OCI-LY1 (cell line): ENCODE measurements at regions not wholly inside any gene's neighbourhood (a gene's known extent, or its start where the extent isn't known, plus 50 kb on each side); places are given as distances from the start of the nearest gene placed in this dataset.

Experiments
- H2AFZ ChIP-seq: fragments of 200-600 bp; sonication (generic), shearing (Covaris generic); 2 replicates; pipeline ENCODE4 v1.6.0; 2014; ENCODE audit warnings: antibody characterized with exemption, mild to moderate bottlenecking, low read length
- H3F3A ChIP-seq: fragments of 200-600 bp; sonication (generic), shearing (Covaris generic); 2 replicates; pipeline ENCODE4 v1.6.0; 2014; ENCODE audit warnings: mild to moderate bottlenecking, antibody characterized with exemption, low read length, moderate library complexity; ENCODE audit not compliant: insufficient read depth
- H3K27ac ChIP-seq: fragments of 200-600 bp; sonication (generic); 2 replicates; pipeline ENCODE4 v1.5.1; 2014; ENCODE audit warnings: low read length, mixed run types, mild to moderate bottlenecking, low read depth; ENCODE audit not compliant: poor library complexity, severe bottlenecking
- H3K27me3 ChIP-seq: fragments of 200-600 bp; sonication (generic); 2 replicates; pipeline ENCODE4 v1.6.0; 2014; ENCODE audit warnings: antibody characterized with exemption, mild to moderate bottlenecking, low read length, moderate library complexity; ENCODE audit not compliant: insufficient read depth
- H3K36me3 ChIP-seq: fragments of 200-600 bp; sonication (generic); 2 replicates; pipeline ENCODE4 v1.6.1; 2014; ENCODE audit warnings: mild to moderate bottlenecking, antibody characterized with exemption, low read length, moderate library complexity, mixed read lengths; ENCODE audit not compliant: insufficient read depth
- H3K4me1 ChIP-seq: fragments of 200-600 bp; sonication (generic); 2 replicates; pipeline ENCODE4 v1.5.1; 2014; ENCODE audit warnings: mild to moderate bottlenecking, low read length, moderate library complexity; ENCODE audit not compliant: insufficient read depth, severe bottlenecking
- H3K4me2 ChIP-seq: fragments of 200-600 bp; sonication (generic), shearing (Covaris generic); 2 replicates; pipeline ENCODE4 v1.6.1; 2014; ENCODE audit warnings: low read length
- H3K4me3 ChIP-seq: fragments of 200-600 bp; sonication (generic); 2 replicates; pipeline ENCODE4 v1.5.1; 2014; ENCODE audit warnings: low read length, low read depth, mild to moderate bottlenecking, mixed read lengths; ENCODE audit not compliant: poor library complexity, severe bottlenecking
- H3K79me2 ChIP-seq: fragments of 200-600 bp; shearing (Covaris generic); 2 replicates; pipeline ENCODE4 v1.6.1; 2016; ENCODE audit warnings: mixed run types, low read length, mixed read lengths; ENCODE audit not compliant: insufficient read depth
- H3K9ac ChIP-seq: fragments of 200-600 bp; sonication (generic), shearing (Covaris generic); 2 replicates; pipeline ENCODE4 v1.6.1; 2014; ENCODE audit warnings: mild to moderate bottlenecking, low read length, mixed read lengths
- H3K9me2 ChIP-seq: fragments of 200-600 bp; sonication (generic), shearing (Covaris generic); 2 replicates; pipeline ENCODE4 v1.6.1; 2014; ENCODE audit warnings: low read depth, mild to moderate bottlenecking, low read length, mixed read lengths
- H3K9me3 ChIP-seq: fragments of 200-600 bp; shearing (Covaris generic); 2 replicates; pipeline ENCODE4 v1.6.1; 2014; ENCODE audit warnings: low read length, mixed read lengths
- H4K20me1 ChIP-seq: fragments of 200-600 bp; sonication (generic), shearing (Covaris generic); 2 replicates; pipeline ENCODE4 v1.6.0; 2016; ENCODE audit warnings: mild to moderate bottlenecking, low read length; ENCODE audit not compliant: insufficient read depth
- CTCF ChIP-seq: fragments of 200-600 bp; sonication (generic), shearing (Covaris generic); IDR thresholded peaks from 2 replicates; pipeline ENCODE4 v1.5.1; 2017; ENCODE audit warnings: mild to moderate bottlenecking, antibody characterized with exemption, low read length, moderate library complexity, mixed read lengths
- EZH2 ChIP-seq: fragments of 200-600 bp; sonication (generic), shearing (Covaris generic); IDR thresholded peaks from 2 replicates; pipeline ENCODE4 v1.8.0; 2017; ENCODE audit warnings: borderline replicate concordance, mixed run types, mild to moderate bottlenecking, antibody characterized with exemption, low read length, moderate library complexity, mixed read lengths

- Histone ChIP-seq H3K4me2 (no peak overlapping the region), H2AFZ (no peak overlapping the region), H4K20me1 (no peaks in the 10 kb centered on the region), H3K79me2 (no peaks in the 10 kb centered on the region), H3K9me2 (no peaks in the 10 kb centered on the region), H3K27ac (no peak overlapping the region), H3F3A (no peaks in the 10 kb centered on the region), H3K9me3 (no peaks in the 10 kb centered on the region), H3K9ac (no peak overlapping the region), H3K36me3 (no peaks in the 10 kb centered on the region), H3K4me1 (no peaks in the 10 kb centered on the region), H3K27me3 (no peaks in the 10 kb centered on the region), H3K4me3 (no peak overlapping the region)
- TF ChIP-seq CTCF, result no peak
- no peak for TF ChIP-seq EZH2
Observed at GRCh38 chr5:3317051-3317795, 278.4 kb upstream of the IRX1 start.

DNA sequence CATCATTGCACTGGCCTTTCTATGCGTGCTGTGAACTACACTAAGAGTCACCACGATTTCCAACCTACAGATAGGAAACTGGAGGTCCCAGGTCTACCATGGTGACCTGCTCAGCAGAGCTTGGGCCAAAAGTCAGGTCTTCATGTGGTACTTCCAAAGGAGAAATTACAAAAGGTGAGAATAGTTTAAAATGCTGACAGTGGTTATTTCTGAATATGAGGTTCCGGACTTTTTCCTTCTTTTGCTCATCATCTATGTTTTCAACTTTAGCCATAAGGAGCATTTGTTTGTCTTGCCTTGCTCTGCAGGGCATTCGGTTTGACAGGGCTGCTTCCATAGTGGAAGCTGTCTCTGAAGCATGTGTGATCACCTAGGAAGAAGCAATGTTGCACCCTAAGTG is 282.1 kb upstream of the IRX1 start:
- no peaks in the 10 kb centered on the region for H3K9me3 ChIP-seq

DNA sequence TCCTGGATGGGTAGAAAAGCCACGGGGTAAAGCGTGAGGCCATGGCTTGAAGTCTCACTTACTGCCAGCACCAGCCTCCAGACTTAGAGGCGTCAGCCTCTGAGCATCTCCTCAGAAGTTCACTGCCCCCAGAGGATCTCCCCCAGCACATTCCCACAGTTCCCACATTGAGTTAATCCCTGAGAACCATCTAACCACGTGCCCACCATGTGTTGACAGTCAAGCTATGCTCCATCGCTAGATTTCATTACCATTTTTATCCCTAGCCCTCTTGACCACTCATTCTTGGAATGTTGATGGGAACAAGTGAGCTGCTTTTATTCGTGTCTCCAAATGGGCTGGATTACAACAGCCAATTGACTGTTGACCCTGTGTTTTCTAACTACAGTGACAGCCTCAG is 283.3 kb upstream of the IRX1 start:
- no peak for TF ChIP-seq EZH2
- TF ChIP-seq CTCF, result no peak
- H3K27ac ChIP-seq, result no peak overlapping the region

More for the DNA sequence above, 282.1 kb upstream of the IRX1 start:
- Histone ChIP-seq H3K4me3 (no peak overlapping the region), H3K36me3 (no peaks in the 10 kb centered on the region), H3K4me2 (no peak overlapping the region), H3K9ac (no peak overlapping the region), H3K79me2 (no peaks in the 10 kb centered on the region), H3K27me3 (no peaks in the 10 kb centered on the region), H4K20me1 (no peaks in the 10 kb centered on the region), H3K4me1 (no peaks in the 10 kb centered on the region), H3K27ac (no peak overlapping the region), H3F3A (no peaks in the 10 kb centered on the region), H2AFZ (no peak overlapping the region), H3K9me2 (no peaks in the 10 kb centered on the region)
- TF ChIP-seq CTCF (no peak), EZH2 (no peak)

More for the DNA sequence above, 283.3 kb upstream of the IRX1 start:
- Histone ChIP-seq H3K9me3 (no peaks in the 10 kb centered on the region), H3K4me1 (no peaks in the 10 kb centered on the region), H3K79me2 (no peaks in the 10 kb centered on the region), H3K4me2 (no peak overlapping the region), H4K20me1 (no peaks in the 10 kb centered on the region), H3K9me2 (no peaks in the 10 kb centered on the region), H3K27me3 (no peaks in the 10 kb centered on the region), H3K36me3 (no peaks in the 10 kb centered on the region), H3F3A (no peaks in the 10 kb centered on the region), H3K4me3 (no peak overlapping the region), H3K9ac (no peak overlapping the region), H2AFZ (no peak overlapping the region)
